Esophagus squamous epithelium (tissue), 4 donors: ENCODE measurements at regions not wholly inside any gene's neighbourhood (a gene's known extent, or its start where the extent isn't known, plus 50 kb on each side); places are given as distances from the start of the nearest gene placed in this dataset.

Experiments
- POLR2A ChIP-seq, 4 donors: fragments of 450-650 bp; IDR thresholded peaks; one replicate each; pipeline ENCODE4 v1.6.1; 2017; ENCODE audit warnings: antibody characterized with exemption in 4 of 4, mild to moderate bottlenecking in 4 of 4, moderate library complexity in 3 of 4
- TF ChIP-seq, protein P1 (sequence below), 6 experiments: fragments of 450-650 bp in 4 of 6; fragments of 200-600 bp in 2 of 6; sonication (generic) in 2 of 6; IDR thresholded peaks; one replicate each; pipeline ENCODE4 v1.5.1; 2016 to 2019; ENCODE audit warnings: antibody characterized with exemption in 6 of 6, mild to moderate bottlenecking in 4 of 6, moderate library complexity in 4 of 6

DNA sequence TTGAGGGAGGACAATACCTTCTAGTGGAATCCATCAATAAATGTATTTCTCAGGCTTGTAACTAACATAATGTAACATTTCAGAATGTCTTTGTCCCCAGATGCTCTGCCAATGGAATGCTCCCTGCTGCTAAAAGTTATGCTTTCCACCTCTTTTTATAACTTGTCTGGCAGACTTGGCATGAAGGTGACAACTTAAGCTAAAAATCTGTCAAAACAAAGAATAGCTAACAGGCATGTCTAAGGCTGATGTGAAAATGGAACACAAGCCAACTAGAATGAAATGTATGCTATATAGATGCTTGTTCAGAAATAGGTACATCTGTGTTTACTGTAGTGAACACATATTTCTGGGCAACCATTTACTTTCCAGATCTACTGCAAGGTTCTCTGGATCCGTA, 467.9 kb downstream of the MRPL39 start:
- TF ChIP-seq, protein P1, sequence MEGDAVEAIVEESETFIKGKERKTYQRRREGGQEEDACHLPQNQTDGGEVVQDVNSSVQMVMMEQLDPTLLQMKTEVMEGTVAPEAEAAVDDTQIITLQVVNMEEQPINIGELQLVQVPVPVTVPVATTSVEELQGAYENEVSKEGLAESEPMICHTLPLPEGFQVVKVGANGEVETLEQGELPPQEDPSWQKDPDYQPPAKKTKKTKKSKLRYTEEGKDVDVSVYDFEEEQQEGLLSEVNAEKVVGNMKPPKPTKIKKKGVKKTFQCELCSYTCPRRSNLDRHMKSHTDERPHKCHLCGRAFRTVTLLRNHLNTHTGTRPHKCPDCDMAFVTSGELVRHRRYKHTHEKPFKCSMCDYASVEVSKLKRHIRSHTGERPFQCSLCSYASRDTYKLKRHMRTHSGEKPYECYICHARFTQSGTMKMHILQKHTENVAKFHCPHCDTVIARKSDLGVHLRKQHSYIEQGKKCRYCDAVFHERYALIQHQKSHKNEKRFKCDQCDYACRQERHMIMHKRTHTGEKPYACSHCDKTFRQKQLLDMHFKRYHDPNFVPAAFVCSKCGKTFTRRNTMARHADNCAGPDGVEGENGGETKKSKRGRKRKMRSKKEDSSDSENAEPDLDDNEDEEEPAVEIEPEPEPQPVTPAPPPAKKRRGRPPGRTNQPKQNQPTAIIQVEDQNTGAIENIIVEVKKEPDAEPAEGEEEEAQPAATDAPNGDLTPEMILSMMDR (IDR thresholded peaks at IDR 0.05): no peak
- TF ChIP-seq POLR2A (IDR thresholded peaks at IDR 0.05): no peak
